IMR-90 (cell line): ENCODE measurements at regions not wholly inside any gene's neighbourhood (a gene's known extent, or its start where the extent isn't known, plus 50 kb on each side); places are given as distances from the start of the nearest gene placed in this dataset.

Experiments used
- ATAC-seq: fragments of 200-7000 bp; cut with Tn5 transposase; 2 replicates; pipeline ENCODE4 v1.9.1; 2020; ENCODE audit warnings: low read depth, mild to moderate bottlenecking, moderate library complexity
- BruUV-seq: library from RNA; stranded (reverse); fragments of 400-500 nt; replicated peaks from 2 replicates; lab custom pipeline; 2021; lab: Mats Ljungman, UMichigan
- CTCF ChIA-PET: fragments of 300-600 bp; formaldehyde crosslinking; extraction: SDS; loops from one replicate; lab custom pipeline; 2021; ENCODE audit warnings: antibody characterized with exemption; lab: Yijun Ruan, JAX
- POLR2A ChIA-PET: fragments of 300-600 bp; sonication (Branson Sonifier 250); formaldehyde crosslinking; loops from one replicate; lab custom pipeline; 2022; ENCODE audit warnings: antibody characterized with exemption; ENCODE audit not compliant: unreplicated experiment; lab: Charles Lee
- DNase-seq: peaks from one replicate; pipeline ENCODE4 v3.0.0; 2013
- H2AFZ ChIP-seq: replicated peaks from 2 replicates; pipeline ENCODE3; 2013; ENCODE audit warnings: low read length, mild to moderate bottlenecking; ENCODE audit not compliant: poor library complexity
- H2AK5ac ChIP-seq: 2 replicates; pipeline ENCODE4 v1.6.1; 2013; ENCODE audit warnings: low read depth, low read length, inconsistent platforms
- H2AK9ac ChIP-seq: replicated peaks from 2 replicates; pipeline ENCODE3; 2013; ENCODE audit warnings: mild to moderate bottlenecking, low read depth, low read length, moderate library complexity; ENCODE audit not compliant: poor library complexity
- H2BK120ac ChIP-seq: 2 replicates; pipeline ENCODE4 v1.6.1; 2013; ENCODE audit warnings: low read depth, low read length, inconsistent platforms
- H2BK15ac ChIP-seq: 3 replicates; pipeline ENCODE4 v1.6.1; 2013; ENCODE audit warnings: low read depth, low read length, inconsistent platforms
- H2BK20ac ChIP-seq: 2 replicates; pipeline ENCODE4 v1.6.1; 2013; ENCODE audit warnings: low read depth, mild to moderate bottlenecking, inconsistent platforms, low read length, moderate library complexity
- H2BK5ac ChIP-seq: 2 replicates; pipeline ENCODE4 v1.6.1; 2013; ENCODE audit warnings: mild to moderate bottlenecking, low read depth, low read length, inconsistent platforms; ENCODE audit not compliant: poor library complexity, severe bottlenecking
- H3K14ac ChIP-seq: replicated peaks from 2 replicates; pipeline ENCODE4 v1.6.1; 2013; ENCODE audit warnings: low read depth, low read length, inconsistent platforms
- H3K18ac ChIP-seq: 2 replicates; pipeline ENCODE4 v1.6.1; 2013; ENCODE audit warnings: low read depth, low read length, control low read depth
- H3K23ac ChIP-seq: 2 replicates; pipeline ENCODE4 v1.6.1; 2013; ENCODE audit warnings: low read depth, low read length, inconsistent platforms
- H3K27ac ChIP-seq: 2 replicates; pipeline ENCODE4 v1.5.1; 2013; ENCODE audit warnings: mild to moderate bottlenecking, control low read depth, low read length; ENCODE audit not compliant: insufficient read depth
- H3K27me3 ChIP-seq: 2 replicates; pipeline ENCODE4 v1.6.1; 2013; ENCODE audit warnings: low read length; ENCODE audit not compliant: control insufficient read depth, insufficient read depth
- H3K36me3 ChIP-seq: 2 replicates; pipeline ENCODE4 v1.6.1; 2013; ENCODE audit warnings: low read length, mixed read lengths; ENCODE audit not compliant: control insufficient read depth, insufficient read depth
- H3K4ac ChIP-seq: 2 replicates; pipeline ENCODE4 v1.6.1; 2013; ENCODE audit warnings: low read depth, low read length, inconsistent platforms
- H3K4me1 ChIP-seq: 2 replicates; pipeline ENCODE4 v1.6.1; 2013; ENCODE audit warnings: low read length, mixed read lengths; ENCODE audit not compliant: control insufficient read depth, insufficient read depth
- H3K4me2 ChIP-seq: 2 replicates; pipeline ENCODE4 v1.6.1; 2013; ENCODE audit warnings: low read depth, mild to moderate bottlenecking, control low read depth, low read length, moderate library complexity
- H3K4me3 ChIP-seq: 2 replicates; pipeline ENCODE4 v1.5.1; 2013; ENCODE audit warnings: low read depth, mild to moderate bottlenecking, control low read depth, low read length, moderate library complexity; ENCODE audit not compliant: insufficient read depth
- H3K56ac ChIP-seq: 2 replicates; pipeline ENCODE4 v1.6.1; 2013; ENCODE audit warnings: low read length, inconsistent platforms; ENCODE audit not compliant: insufficient read depth; ENCODE audit errors: extremely low read depth
- H3K79me1 ChIP-seq, 2 experiments: 2 replicates each; pipeline ENCODE4 v1.6.1; 2013; ENCODE audit warnings: low read length in 2 of 2, inconsistent platforms in 1 of 2, low read depth in 1 of 2
- H3K9ac ChIP-seq: 2 replicates; pipeline ENCODE4 v1.6.1; 2013; ENCODE audit warnings: low read depth, low read length, control low read depth
- H3K9me1 ChIP-seq: 2 replicates; pipeline ENCODE4 v1.6.1; 2013; ENCODE audit warnings: low read length, inconsistent platforms; ENCODE audit not compliant: insufficient read depth
- H3K9me3 ChIP-seq: 2 replicates; pipeline ENCODE4 v1.6.1; 2013; ENCODE audit warnings: low read length; ENCODE audit not compliant: control insufficient read depth, insufficient read depth
- H4K20me1 ChIP-seq: 2 replicates; pipeline ENCODE4 v1.6.1; 2013; ENCODE audit warnings: low read length, inconsistent platforms; ENCODE audit not compliant: insufficient read depth
- H4K5ac ChIP-seq: 2 replicates; pipeline ENCODE4 v1.6.1; 2013; ENCODE audit warnings: mild to moderate bottlenecking, low read depth, low read length, control low read depth
- H4K8ac ChIP-seq, 2 experiments: 2 replicates each; pipeline ENCODE4 v1.6.1; 2013; ENCODE audit warnings: low read depth in 2 of 2, low read length in 2 of 2, control low read depth in 1 of 2, inconsistent platforms in 1 of 2
- H4K91ac ChIP-seq: 2 replicates; pipeline ENCODE4 v1.6.1; 2013; ENCODE audit warnings: low read depth, low read length, inconsistent platforms; ENCODE audit not compliant: insufficient read depth
- BHLHE40 ChIP-seq: fragments of 150-350 bp; IDR thresholded peaks from 2 replicates; pipeline ENCODE4 v1.6.1; 2016; ENCODE audit warnings: mild to moderate bottlenecking, low read depth, low read length
- CEBPB ChIP-seq: IDR thresholded peaks from 2 replicates; pipeline ENCODE4 v1.6.1; 2012; ENCODE audit warnings: low read depth, low read length, improper control_type of control experiment
- CHD1 ChIP-seq: IDR thresholded peaks from 2 replicates; pipeline ENCODE4 v1.6.1; 2012; ENCODE audit warnings: low read depth, low read length, improper control_type of control experiment
- FOS ChIP-seq: fragments of 150-350 bp; IDR thresholded peaks from 2 replicates; pipeline ENCODE4 v1.6.1; 2016; ENCODE audit warnings: low read depth, low read length
- MAFK ChIP-seq: IDR thresholded peaks from 2 replicates; pipeline ENCODE4 v1.6.1; 2012; ENCODE audit warnings: low read depth, low read length, improper control_type of control experiment
- MAZ ChIP-seq: IDR thresholded peaks from 2 replicates; pipeline ENCODE4 v1.6.1; 2012; ENCODE audit warnings: low read depth, mild to moderate bottlenecking, low read length, improper control_type of control experiment, moderate library complexity, borderline replicate concordance
- MXI1 ChIP-seq: IDR thresholded peaks from 2 replicates; pipeline ENCODE4 v1.6.1; 2012; ENCODE audit warnings: low read depth, mild to moderate bottlenecking, low read length, moderate library complexity, borderline replicate concordance
- NFE2L2 ChIP-seq: fragments of 150-350 bp; IDR thresholded peaks from 2 replicates; pipeline ENCODE4 v1.6.1; 2016; ENCODE audit warnings: low read depth, mild to moderate bottlenecking, low read length
- POLR2A ChIP-seq: IDR thresholded peaks from 2 replicates; pipeline ENCODE4 v1.6.1; 2012; ENCODE audit warnings: mild to moderate bottlenecking, low read depth, low read length
- RAD21 ChIP-seq: IDR thresholded peaks from 2 replicates; pipeline ENCODE4 v1.6.1; 2012; ENCODE audit warnings: low read length, improper control_type of control experiment
- RCOR1 ChIP-seq: IDR thresholded peaks from 2 replicates; pipeline ENCODE4 v1.6.1; 2012; ENCODE audit warnings: mild to moderate bottlenecking, low read length, improper control_type of control experiment; ENCODE audit not compliant: insufficient replicate concordance
- RFX5 ChIP-seq: IDR thresholded peaks from 2 replicates; pipeline ENCODE4 v1.8.0; 2012; ENCODE audit warnings: low read depth, mild to moderate bottlenecking, low read length, moderate library complexity
- SMC3 ChIP-seq: fragments of 150-350 bp; IDR thresholded peaks from 2 replicates; pipeline ENCODE4 v1.6.1; 2016; ENCODE audit warnings: low read depth, mild to moderate bottlenecking, antibody characterized with exemption, low read length, moderate library complexity
- WGBS, 2 experiments: methylation state at CpG; one replicate each; pipeline versions ENCODE4 v1.1.5 to v1.1.7; 2013; ENCODE audit warnings: missing lambda C conversion rate in 2 of 2; ENCODE audit not compliant: insufficient read length in 1 of 2; ENCODE audit errors: extremely low coverage in 2 of 2; 5-methylcytosine and 5-hydroxymethylcytosine counted together
- dilution Hi-C: fragments of 300-500 bp; cut with HindIII; formaldehyde crosslinking; loops from one replicate; pipeline ENCODE4 v1.14.3; 2018; ENCODE audit warnings: low sequenced_read_pairs; ENCODE audit not compliant: unreplicated experiment
- in situ Hi-C: fragments of 300-500 bp; cut with MboI; formaldehyde crosslinking; loops from 3 replicates; pipeline ENCODE4 v1.14.3; 2019; ENCODE audit warnings: low sequenced_read_pairs, inconsistent platforms, mixed read lengths
- intact Hi-C: fragments of 100-400 bp; cut with micrococcal nuclease; formaldehyde crosslinking; loops from 2 replicates; pipeline ENCODE4 v1.10.0; 2022
- TF ChIP-seq, protein P1 (sequence below): conservative IDR thresholded peaks from 2 replicates; pipeline ENCODE4 v1.5.1; 2012; ENCODE audit warnings: mild to moderate bottlenecking, low read depth, low read length, improper control_type of control experiment
- TF ChIP-seq, protein P2 (sequence below): fragments of 150-350 bp; IDR thresholded peaks from 2 replicates; pipeline ENCODE4 v1.6.1; 2017; ENCODE audit warnings: mild to moderate bottlenecking, antibody characterized with exemption, low read length, low read depth
- TF ChIP-seq, protein P3 (sequence below): fragments of 150-350 bp; IDR thresholded peaks from 2 replicates; pipeline ENCODE4 v1.6.1; 2016; ENCODE audit warnings: low read depth, mild to moderate bottlenecking, low read length, moderate library complexity, borderline replicate concordance

DNA sequence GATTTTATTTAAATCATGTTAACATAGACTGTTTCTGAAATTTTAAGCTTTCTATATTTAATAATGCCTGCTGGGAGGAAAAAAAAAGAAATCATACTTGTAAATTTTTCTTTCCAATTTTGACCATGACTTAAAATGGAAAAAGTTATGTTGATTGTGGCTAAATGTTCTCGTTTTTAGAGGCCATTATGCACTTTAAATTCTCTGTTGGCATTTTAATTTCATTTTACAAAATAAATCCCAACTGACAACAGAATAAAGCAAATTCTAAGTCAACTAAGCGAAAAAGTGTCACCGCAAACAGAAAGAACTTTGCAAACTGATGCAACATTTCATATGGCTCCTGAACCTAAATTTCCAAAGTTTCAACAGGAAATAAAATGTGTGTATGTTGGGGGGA lies 74.8 kb upstream of the G2E3 start:
- Histone ChIP-seq H2BK5ac (no peak overlapping the region), H3K56ac (no peak overlapping the region), H3K27ac (no peak overlapping the region), H3K27me3 (no peaks in the 10 kb centered on the region), H3K79me1 (no peaks in the 10 kb centered on the region), H2BK120ac (no peak overlapping the region), H3K9ac (no peak overlapping the region), H3K36me3 (no peaks in the 10 kb centered on the region), H2AK9ac (no peak overlapping the region), H2BK15ac (no peak overlapping the region), H2AK5ac (no peak overlapping the region), H4K5ac (no peak overlapping the region), H4K91ac (no peak overlapping the region), H3K14ac (no peak overlapping the region), H4K8ac (no peak overlapping the region), H3K18ac (no peak overlapping the region), H2AFZ (no peak overlapping the region), H2BK20ac (no peak overlapping the region), H3K9me3 (no peaks in the 10 kb centered on the region), H3K4me3 (no peak overlapping the region), H3K4me1 (no peaks in the 10 kb centered on the region), H3K9me1 (no peaks in the 10 kb centered on the region), H3K4ac (no peak overlapping the region), H3K4me2 (no peak overlapping the region), H3K23ac (no peak overlapping the region), H4K20me1 (no peaks in the 10 kb centered on the region)
- in situ Hi-C loops (no loop called here), intact Hi-C loops (no loop called here), dilution Hi-C loops (no loop called here)
- WGBS, 2 experiments = no CpG with 5 or more reads among the region's 3 CpGs
- DNase-seq (no peak), ATAC-seq (no peak)
- no peak for TF ChIP-seq BHLHE40
- TF ChIP-seq, protein P1, sequence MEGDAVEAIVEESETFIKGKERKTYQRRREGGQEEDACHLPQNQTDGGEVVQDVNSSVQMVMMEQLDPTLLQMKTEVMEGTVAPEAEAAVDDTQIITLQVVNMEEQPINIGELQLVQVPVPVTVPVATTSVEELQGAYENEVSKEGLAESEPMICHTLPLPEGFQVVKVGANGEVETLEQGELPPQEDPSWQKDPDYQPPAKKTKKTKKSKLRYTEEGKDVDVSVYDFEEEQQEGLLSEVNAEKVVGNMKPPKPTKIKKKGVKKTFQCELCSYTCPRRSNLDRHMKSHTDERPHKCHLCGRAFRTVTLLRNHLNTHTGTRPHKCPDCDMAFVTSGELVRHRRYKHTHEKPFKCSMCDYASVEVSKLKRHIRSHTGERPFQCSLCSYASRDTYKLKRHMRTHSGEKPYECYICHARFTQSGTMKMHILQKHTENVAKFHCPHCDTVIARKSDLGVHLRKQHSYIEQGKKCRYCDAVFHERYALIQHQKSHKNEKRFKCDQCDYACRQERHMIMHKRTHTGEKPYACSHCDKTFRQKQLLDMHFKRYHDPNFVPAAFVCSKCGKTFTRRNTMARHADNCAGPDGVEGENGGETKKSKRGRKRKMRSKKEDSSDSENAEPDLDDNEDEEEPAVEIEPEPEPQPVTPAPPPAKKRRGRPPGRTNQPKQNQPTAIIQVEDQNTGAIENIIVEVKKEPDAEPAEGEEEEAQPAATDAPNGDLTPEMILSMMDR = no peak
- no peak for TF ChIP-seq FOS
- TF ChIP-seq, protein P2, sequence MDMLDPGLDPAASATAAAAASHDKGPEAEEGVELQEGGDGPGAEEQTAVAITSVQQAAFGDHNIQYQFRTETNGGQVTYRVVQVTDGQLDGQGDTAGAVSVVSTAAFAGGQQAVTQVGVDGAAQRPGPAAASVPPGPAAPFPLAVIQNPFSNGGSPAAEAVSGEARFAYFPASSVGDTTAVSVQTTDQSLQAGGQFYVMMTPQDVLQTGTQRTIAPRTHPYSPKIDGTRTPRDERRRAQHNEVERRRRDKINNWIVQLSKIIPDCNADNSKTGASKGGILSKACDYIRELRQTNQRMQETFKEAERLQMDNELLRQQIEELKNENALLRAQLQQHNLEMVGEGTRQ = no peak
- TF ChIP-seq RAD21 = no peak
- TF ChIP-seq NFE2L2 = no peak
- TF ChIP-seq RCOR1 = no peak
- TF ChIP-seq SMC3 = no peak
- TF ChIP-seq, protein P3, sequence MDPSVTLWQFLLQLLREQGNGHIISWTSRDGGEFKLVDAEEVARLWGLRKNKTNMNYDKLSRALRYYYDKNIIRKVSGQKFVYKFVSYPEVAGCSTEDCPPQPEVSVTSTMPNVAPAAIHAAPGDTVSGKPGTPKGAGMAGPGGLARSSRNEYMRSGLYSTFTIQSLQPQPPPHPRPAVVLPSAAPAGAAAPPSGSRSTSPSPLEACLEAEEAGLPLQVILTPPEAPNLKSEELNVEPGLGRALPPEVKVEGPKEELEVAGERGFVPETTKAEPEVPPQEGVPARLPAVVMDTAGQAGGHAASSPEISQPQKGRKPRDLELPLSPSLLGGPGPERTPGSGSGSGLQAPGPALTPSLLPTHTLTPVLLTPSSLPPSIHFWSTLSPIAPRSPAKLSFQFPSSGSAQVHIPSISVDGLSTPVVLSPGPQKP = no peak
- no peak for TF ChIP-seq RFX5
- TF ChIP-seq POLR2A = no peak
- no peak for TF ChIP-seq MAFK
- TF ChIP-seq MXI1 = no peak
- TF ChIP-seq MAZ = no peak
- no peak for TF ChIP-seq CHD1
- TF ChIP-seq CEBPB = no peak
- BruUV-seq = no TSS peak
- ChIA-PET POLR2A (no interaction called here), CTCF (no interaction called here)
